Mesendoderm (in vitro differentiated cells): ENCODE measurements at regions not wholly inside any gene's neighbourhood (a gene's known extent, or its start where the extent isn't known, plus 50 kb on each side); places are given as distances from the start of the nearest gene placed in this dataset.

Experiments
- DNase-seq: peaks from one replicate; pipeline ENCODE4 v3.0.0; 2013
- H2AK5ac ChIP-seq: 2 replicates; pipeline ENCODE4 v1.6.1; 2013; ENCODE audit warnings: low read length, inconsistent platforms
- H2BK120ac ChIP-seq: 2 replicates; pipeline ENCODE4 v1.6.1; 2013; ENCODE audit warnings: low read depth, mild to moderate bottlenecking, low read length, moderate library complexity, mixed read lengths
- H2BK15ac ChIP-seq: replicated peaks from 2 replicates; pipeline ENCODE4 v1.6.1; 2013; ENCODE audit warnings: low read depth, mild to moderate bottlenecking, moderate library complexity
- H2BK5ac ChIP-seq: 2 replicates; pipeline ENCODE4 v1.6.1; 2013; ENCODE audit warnings: low read length, inconsistent platforms
- H3K18ac ChIP-seq: 2 replicates; pipeline ENCODE4 v1.6.1; 2013; ENCODE audit warnings: mild to moderate bottlenecking, low read length, mixed read lengths
- H3K23ac ChIP-seq: one replicate; pipeline ENCODE4 v1.6.1; 2013; ENCODE audit warnings: low read length
- H3K27ac ChIP-seq: 2 replicates; pipeline ENCODE4 v1.5.1; 2013; ENCODE audit warnings: low read depth, mild to moderate bottlenecking, inconsistent platforms, low read length, moderate library complexity
- H3K27me3 ChIP-seq: 2 replicates; pipeline ENCODE4 v1.6.1; 2013; ENCODE audit warnings: low read length, control low read depth, mild to moderate bottlenecking, inconsistent platforms; ENCODE audit not compliant: insufficient read depth, poor library complexity
- H3K36me3 ChIP-seq: 2 replicates; pipeline ENCODE4 v1.6.1; 2013; ENCODE audit warnings: low read length, inconsistent platforms; ENCODE audit not compliant: control insufficient read depth, insufficient read depth
- H3K4ac ChIP-seq: one replicate; pipeline ENCODE4 v1.6.1; 2013; ENCODE audit warnings: low read depth, mild to moderate bottlenecking, low read length, moderate library complexity
- H3K4me1 ChIP-seq: 2 replicates; pipeline ENCODE4 v1.6.1; 2013; ENCODE audit warnings: low read depth, low read length, inconsistent platforms; ENCODE audit not compliant: control insufficient read depth
- H3K4me2 ChIP-seq: 2 replicates; pipeline ENCODE4 v1.6.1; 2013; ENCODE audit warnings: low read length
- H3K4me3 ChIP-seq: 2 replicates; pipeline ENCODE4 v1.5.1; 2013; ENCODE audit warnings: mild to moderate bottlenecking, low read length
- H3K56ac ChIP-seq: one replicate; pipeline ENCODE4 v1.6.1; 2013; ENCODE audit warnings: low read length
- H3K79me1 ChIP-seq: 2 replicates; pipeline ENCODE4 v1.6.1; 2013; ENCODE audit warnings: low read length, inconsistent platforms
- H3K79me2 ChIP-seq: 2 replicates; pipeline ENCODE4 v1.6.1; 2013; ENCODE audit warnings: mild to moderate bottlenecking, low read length; ENCODE audit not compliant: control insufficient read depth, insufficient read depth
- H3K9ac ChIP-seq: 2 replicates; pipeline ENCODE4 v1.6.1; 2013; ENCODE audit warnings: low read length, inconsistent platforms
- H4K5ac ChIP-seq: one replicate; pipeline ENCODE4 v1.6.1; 2013; ENCODE audit warnings: low read length
- H4K8ac ChIP-seq: one replicate; pipeline ENCODE4 v1.6.1; 2013; ENCODE audit warnings: low read depth, mild to moderate bottlenecking, control low read depth, low read length, moderate library complexity
- WGBS: extraction: QIAGEN DNeasy Blood & Tissue Kit; methylation state at CpG from one replicate; pipeline ENCODE4 v1.1.7; 2013; ENCODE audit warnings: low lambda C conversion rate, missing lambda C conversion rate; ENCODE audit not compliant: insufficient coverage; ENCODE audit errors: extremely low coverage; 5-methylcytosine and 5-hydroxymethylcytosine counted together

DNA sequence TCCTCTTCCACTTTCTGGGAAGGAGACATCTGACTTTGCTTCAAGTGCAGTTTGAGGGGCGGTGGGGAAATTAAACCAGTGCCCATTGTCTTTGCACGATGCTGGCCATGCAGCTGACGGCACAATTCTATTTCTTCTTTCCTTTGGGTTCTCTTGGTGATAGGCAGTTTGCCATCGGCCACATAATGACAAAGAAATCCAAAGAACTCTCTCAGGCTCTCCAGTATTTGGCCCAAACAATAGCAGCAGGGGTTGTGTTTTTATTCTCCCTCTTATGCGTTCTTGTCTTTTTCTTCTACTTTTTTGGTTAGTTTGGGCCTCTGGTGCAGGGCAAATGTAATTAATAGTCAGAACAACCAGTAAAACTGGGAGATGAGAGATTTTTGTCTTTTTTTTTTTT is 147.0 kb downstream of the EMX2 start:
- Histone ChIP-seq H3K27me3 (no peaks in the 10 kb centered on the region), H3K4me2 (no peak overlapping the region), H3K27ac (no peak overlapping the region), H2BK5ac (no peak overlapping the region), H4K8ac (no peak overlapping the region), H3K4ac (no peak overlapping the region), H2BK120ac (no peak overlapping the region), H3K79me1 (no peaks in the 10 kb centered on the region), H3K4me1 (no peaks in the 10 kb centered on the region), H3K79me2 (no peaks in the 10 kb centered on the region), H3K4me3 (no peak overlapping the region), H3K18ac (no peak overlapping the region), H4K5ac (no peak overlapping the region), H3K9ac (no peak overlapping the region), H3K56ac (no peak overlapping the region), H3K36me3 (no peaks in the 10 kb centered on the region), H2AK5ac (no peak overlapping the region), H3K23ac (no peak overlapping the region), H2BK15ac (no peak overlapping the region)
- DNase-seq, result no peak
- no CpG with 5 or more reads among the region's 5 CpGs for WGBS

DNA sequence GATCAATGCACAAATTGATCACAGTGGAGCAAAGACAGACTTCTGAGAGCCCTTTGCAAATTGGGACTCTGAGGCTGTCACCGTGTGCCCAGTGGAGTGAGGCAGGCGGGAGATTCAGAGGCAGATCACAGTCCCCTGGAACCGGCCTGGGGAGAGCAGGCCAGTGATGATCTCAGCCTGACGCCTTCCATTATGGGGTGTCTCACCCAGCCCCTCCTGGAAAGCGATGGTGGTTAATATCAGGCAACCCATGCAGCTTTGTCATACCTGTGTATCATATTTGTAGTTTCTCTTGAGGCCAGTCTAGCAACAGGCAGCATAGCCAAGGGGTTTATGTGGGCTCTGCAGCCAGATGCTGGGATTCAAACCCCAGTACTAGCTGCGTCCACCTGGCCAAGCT is 147.8 kb downstream of the EMX2 start:
- no peaks in the 10 kb centered on the region for H3K79me2 ChIP-seq
- H4K8ac ChIP-seq, result no peak overlapping the region
- no peak for DNase-seq
- no peak overlapping the region for H2BK120ac ChIP-seq
- no peak overlapping the region for H3K4me3 ChIP-seq
- H3K36me3 ChIP-seq, result no peaks in the 10 kb centered on the region
- H3K4me2 ChIP-seq, result no peak overlapping the region
- H2BK15ac ChIP-seq, result no peak overlapping the region
- no peak overlapping the region for H3K23ac ChIP-seq
- no CpG with 5 or more reads among the region's 6 CpGs for WGBS
- H3K4ac ChIP-seq, result no peak overlapping the region
- H4K5ac ChIP-seq, result no peak overlapping the region
- H3K4me1 ChIP-seq, result no peaks in the 10 kb centered on the region
- H3K79me1 ChIP-seq, result no peaks in the 10 kb centered on the region
- H2BK5ac ChIP-seq, result no peak overlapping the region
- H3K27me3 ChIP-seq, result no peaks in the 10 kb centered on the region
- H3K9ac ChIP-seq, result no peak overlapping the region
- no peak overlapping the region for H3K56ac ChIP-seq
- H2AK5ac ChIP-seq, result no peak overlapping the region
- H3K18ac ChIP-seq, result no peak overlapping the region
- H3K27ac ChIP-seq, result no peak overlapping the region

GRCh38 chr10:117694190-117694589 is 151.6 kb downstream of the EMX2 start:
- Histone ChIP-seq H2BK5ac (no peak overlapping the region), H3K4me1 (no peaks in the 10 kb centered on the region), H3K23ac (no peak overlapping the region), H3K4ac (no peak overlapping the region), H3K56ac (no peak overlapping the region), H4K8ac (no peak overlapping the region), H3K18ac (no peak overlapping the region), H3K79me1 (no peaks in the 10 kb centered on the region), H3K79me2 (no peaks in the 10 kb centered on the region), H2AK5ac (no peak overlapping the region), H4K5ac (no peak overlapping the region), H2BK15ac (no peak overlapping the region), H3K9ac (no peak overlapping the region), H3K4me3 (no peak overlapping the region), H3K27me3 (no peaks in the 10 kb centered on the region), H3K36me3 (no peaks in the 10 kb centered on the region), H3K4me2 (no peak overlapping the region), H3K27ac (no peak overlapping the region), H2BK120ac (no peak overlapping the region)
- WGBS, result no CpG with 5 or more reads among the region's 6 CpGs
- no peak for DNase-seq

GRCh38 chr10:117697402-117697801 is 154.9 kb downstream of the EMX2 start:
- Histone ChIP-seq H3K23ac (no peak overlapping the region), H3K36me3 (no peaks in the 10 kb centered on the region), H3K4me2 (no peak overlapping the region), H3K56ac (no peak overlapping the region), H3K27ac (no peak overlapping the region), H2BK120ac (no peak overlapping the region), H2AK5ac (no peak overlapping the region), H3K4ac (no peak overlapping the region), H2BK15ac (no peak overlapping the region), H3K27me3 (no peaks in the 10 kb centered on the region), H3K9ac (no peak overlapping the region), H3K4me3 (no peak overlapping the region), H3K4me1 (no peaks in the 10 kb centered on the region), H4K8ac (no peak overlapping the region), H3K79me1 (no peaks in the 10 kb centered on the region), H3K18ac (no peak overlapping the region), H2BK5ac (no peak overlapping the region), H4K5ac (no peak overlapping the region), H3K79me2 (no peaks in the 10 kb centered on the region)
- DNase-seq, result no peak
- no CpG with 5 or more reads among the region's 2 CpGs for WGBS

GRCh38 chr10:117698809-117699208 is 156.3 kb downstream of the EMX2 start:
- no peak overlapping the region for H2BK120ac ChIP-seq
- no peaks in the 10 kb centered on the region for H3K27me3 ChIP-seq
- no peak overlapping the region for H3K4me3 ChIP-seq
- H2BK5ac ChIP-seq, result no peak overlapping the region
- no peaks in the 10 kb centered on the region for H3K79me1 ChIP-seq
- H3K18ac ChIP-seq, result no peak overlapping the region
- H3K9ac ChIP-seq, result no peak overlapping the region
- no peak overlapping the region for H4K8ac ChIP-seq
- H2BK15ac ChIP-seq, result no peak overlapping the region
- no peaks in the 10 kb centered on the region for H3K36me3 ChIP-seq
- H3K4me1 ChIP-seq, result no peaks in the 10 kb centered on the region
- no peak overlapping the region for H3K4ac ChIP-seq
- H3K79me2 ChIP-seq, result no peaks in the 10 kb centered on the region
- H2AK5ac ChIP-seq, result no peak overlapping the region
- WGBS, result no CpG with 5 or more reads among the region's 2 CpGs
- no peak overlapping the region for H3K56ac ChIP-seq
- H4K5ac ChIP-seq, result no peak overlapping the region
- H3K4me2 ChIP-seq, result no peak overlapping the region
- DNase-seq, result no peak
- H3K23ac ChIP-seq, result no peak overlapping the region
- H3K27ac ChIP-seq, result no peak overlapping the region

DNA sequence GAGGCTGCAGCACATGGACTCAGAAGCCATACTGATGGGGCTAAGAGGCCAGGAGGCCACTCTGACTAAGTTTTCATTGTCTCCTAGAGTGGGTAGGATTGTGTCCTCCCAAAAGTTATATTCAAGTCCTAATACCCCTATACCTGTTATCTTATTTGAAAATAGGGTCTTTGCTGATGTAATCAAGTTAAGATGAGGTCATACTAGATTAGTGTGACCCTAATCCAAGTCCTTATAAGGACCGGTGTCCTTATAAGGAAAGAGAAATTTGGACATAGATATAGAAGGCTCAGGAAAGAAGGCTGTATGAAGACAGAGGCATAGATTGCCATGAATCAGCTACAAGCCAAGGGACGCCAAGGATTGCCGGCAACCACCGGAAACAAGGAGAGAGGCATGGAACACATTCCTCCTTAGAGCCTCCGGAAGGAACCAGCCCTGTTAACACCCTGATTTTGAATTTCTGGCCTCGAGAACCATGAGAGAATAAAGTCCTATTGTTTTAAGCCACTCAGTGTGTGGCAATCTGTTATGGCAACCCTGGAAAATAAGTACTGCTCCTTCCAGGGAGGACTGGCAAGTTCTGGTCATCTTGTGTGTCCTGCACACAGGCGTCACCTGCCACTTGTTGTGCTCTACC is 157.0 kb downstream of the EMX2 start:
- no peak overlapping the region for H2AK5ac ChIP-seq
- H3K36me3 ChIP-seq, result no peaks in the 10 kb centered on the region
- H3K56ac ChIP-seq, result no peak overlapping the region
- no peak for DNase-seq
- no peak overlapping the region for H4K5ac ChIP-seq
- H3K4me1 ChIP-seq, result no peaks in the 10 kb centered on the region
- H3K79me1 ChIP-seq, result no peaks in the 10 kb centered on the region
- no peak overlapping the region for H2BK15ac ChIP-seq
- no peak overlapping the region for H2BK120ac ChIP-seq
- no peak overlapping the region for H3K4me2 ChIP-seq
- no peak overlapping the region for H3K9ac ChIP-seq
- no peaks in the 10 kb centered on the region for H3K27me3 ChIP-seq
- H3K79me2 ChIP-seq, result no peaks in the 10 kb centered on the region
- H3K4ac ChIP-seq, result no peak overlapping the region
- H3K23ac ChIP-seq, result no peak overlapping the region
- no peak overlapping the region for H3K27ac ChIP-seq
- no peak overlapping the region for H3K18ac ChIP-seq
- H4K8ac ChIP-seq, result no peak overlapping the region
- H2BK5ac ChIP-seq, result no peak overlapping the region
- no CpG with 5 or more reads among the region's 7 CpGs for WGBS
- no peak overlapping the region for H3K4me3 ChIP-seq
